CD8-positive, alpha-beta memory T cell (primary cell): ENCODE measurements at regions not wholly inside any gene's neighbourhood (a gene's known extent, or its start where the extent isn't known, plus 50 kb on each side); places are given as distances from the start of the nearest gene placed in this dataset.

Experiments used
- CTCF ChIA-PET: fragments of 350-600 bp; sonication (Branson Sonifier 250); formaldehyde crosslinking; loops from one replicate; lab custom pipeline; 2021; ENCODE audit warnings: antibody characterized with exemption; lab: Charles Lee
- POLR2A ChIA-PET: fragments of 350-600 bp; sonication (Branson Sonifier 250); formaldehyde crosslinking; loops from one replicate; lab custom pipeline; 2021; ENCODE audit warnings: antibody characterized with exemption; lab: Charles Lee
- DNase-seq, 5 donors: peaks; one replicate each; pipeline versions ENCODE4 v3.0.0 to v3.0.0-alpha.2; 2020 to 2022; ENCODE audit warnings: mixed read lengths in 1 of 5
- H3K27ac ChIP-seq: one replicate; pipeline ENCODE4 v1.7.0; 2013; ENCODE audit warnings: low read depth, mild to moderate bottlenecking, low read length, moderate library complexity
- H3K27me3 ChIP-seq: 2 replicates; pipeline ENCODE4 v1.7.0; 2013; ENCODE audit warnings: low read length, mild to moderate bottlenecking; ENCODE audit not compliant: insufficient read depth, poor library complexity, severe bottlenecking
- H3K36me3 ChIP-seq: 2 replicates; pipeline ENCODE4 v1.7.0; 2013; ENCODE audit warnings: mild to moderate bottlenecking, low read length, moderate library complexity; ENCODE audit not compliant: insufficient read depth
- H3K4me1 ChIP-seq: 2 replicates; pipeline ENCODE4 v1.7.0; 2013; ENCODE audit warnings: mild to moderate bottlenecking, low read length, moderate library complexity; ENCODE audit not compliant: insufficient read depth
- H3K4me3 ChIP-seq: 2 replicates; pipeline ENCODE4 v1.7.0; 2013; ENCODE audit warnings: mild to moderate bottlenecking, low read length
- H3K9me3 ChIP-seq: 2 replicates; pipeline ENCODE4 v1.7.0; 2013; ENCODE audit warnings: mild to moderate bottlenecking, low read length
- H3K27ac Mint-ChIP-seq, 8 donors: one replicate each; pipeline ENCODE4 v1.8.0; 2020 to 2021; ENCODE audit warnings: mixed read lengths in 8 of 8, mild to moderate bottlenecking in 6 of 8, inconsistent platforms in 3 of 8, moderate library complexity in 3 of 8
- H3K27me3 Mint-ChIP-seq, 2 donors: one replicate each; pipeline ENCODE4 v1.8.0; 2020 to 2021; ENCODE audit warnings: mixed read lengths in 2 of 2, mild to moderate bottlenecking in 1 of 2, moderate library complexity in 1 of 2
- H3K36me3 Mint-ChIP-seq, 3 donors: one replicate each; pipeline ENCODE4 v1.8.0; 2020 to 2021; ENCODE audit warnings: mixed read lengths in 3 of 3, inconsistent platforms in 1 of 3, mild to moderate bottlenecking in 1 of 3
- H3K4me1 Mint-ChIP-seq, 3 donors: one replicate each; pipeline ENCODE4 v1.8.0; 2020 to 2021; ENCODE audit warnings: mixed read lengths in 3 of 3, inconsistent platforms in 1 of 3, mild to moderate bottlenecking in 1 of 3
- H3K4me3 Mint-ChIP-seq, 7 donors: one replicate each; pipeline ENCODE4 v1.8.0; 2020 to 2021; ENCODE audit warnings: mixed read lengths in 7 of 7, mild to moderate bottlenecking in 6 of 7, moderate library complexity in 4 of 7, inconsistent platforms in 2 of 7
- H3K9me3 Mint-ChIP-seq, 5 donors: one replicate each; pipeline ENCODE4 v1.8.0; 2020 to 2022; ENCODE audit warnings: mixed read lengths in 5 of 5, mild to moderate bottlenecking in 3 of 5, moderate library complexity in 2 of 5, inconsistent platforms in 1 of 5

- H3K4me1 ChIP-seq, result no peaks in the 10 kb centered on the region
- no peak overlapping the region for H3K4me3 ChIP-seq
- H3K36me3 ChIP-seq, result no peaks in the 10 kb centered on the region
- no peak overlapping the region for H3K27ac ChIP-seq
- ChIA-PET POLR2A (no interaction called here), CTCF (no interaction called here)
- peaks cover 7 to 11% of the 10 kb centered on the region in 2 donors for H3K27me3 Mint-ChIP-seq
- H3K9me3 ChIP-seq, result no peaks in the 10 kb centered on the region
- H3K4me1 Mint-ChIP-seq, result no peaks in the 10 kb centered on the region
- H3K27ac Mint-ChIP-seq, result no peak overlapping the region
- H3K9me3 Mint-ChIP-seq, result no peaks in the 10 kb centered on the region
- H3K4me3 Mint-ChIP-seq, result no peak overlapping the region
- H3K27me3 ChIP-seq, result no peaks in the 10 kb centered on the region
- DNase-seq, result no peak
- H3K36me3 Mint-ChIP-seq, result no peaks in the 10 kb centered on the region
Observed at GRCh38 chr2:45311559-45311958, 299.5 kb downstream of the SRBD1 start.

- Histone ChIP-seq H3K27ac (no peak overlapping the region), H3K27me3 (no peaks in the 10 kb centered on the region), H3K36me3 (no peaks in the 10 kb centered on the region), H3K9me3 (no peaks in the 10 kb centered on the region), H3K4me1 (no peaks in the 10 kb centered on the region), H3K4me3 (no peak overlapping the region)
- POLR2A ChIA-PET, result no interaction called here
- Mint-ChIP-seq H3K9me3 (peaks cover 0 to 1% (median 0%) of the 10 kb centered on the region in 5 donors), H3K4me3 (no peak overlapping the region), H3K27me3 (peaks cover 9 to 26% of the 10 kb centered on the region in 2 donors), H3K36me3 (no peaks in the 10 kb centered on the region), H3K27ac (no peak overlapping the region), H3K4me1 (no peaks in the 10 kb centered on the region)
- no peak for DNase-seq
- CTCF ChIA-PET, result no interaction called here
Observed at GRCh38 chr2:45307147-45307546, 297.9 kb upstream of the SIX2 start.

GRCh38 chr2:45305599-45305998 is 296.3 kb upstream of the SIX2 start:
- ChIA-PET POLR2A (no interaction called here), CTCF (no interaction called here)
- H3K27me3 Mint-ChIP-seq, result peaks cover 5 to 23% of the 10 kb centered on the region in 2 donors
- no peaks in the 10 kb centered on the region for H3K4me1 Mint-ChIP-seq
- H3K27ac Mint-ChIP-seq, result no peak overlapping the region
- no peak for DNase-seq
- no peak overlapping the region for H3K4me3 Mint-ChIP-seq
- Histone ChIP-seq H3K4me1 (no peaks in the 10 kb centered on the region), H3K4me3 (no peak overlapping the region), H3K9me3 (no peaks in the 10 kb centered on the region), H3K27ac (no peak overlapping the region), H3K27me3 (no peaks in the 10 kb centered on the region), H3K36me3 (no peaks in the 10 kb centered on the region)
- no peaks in the 10 kb centered on the region for H3K36me3 Mint-ChIP-seq
- H3K9me3 Mint-ChIP-seq, result peaks cover 0 to 1% (median 0%) of the 10 kb centered on the region in 5 donors

- peaks cover 0 to 1% (median 0%) of the 10 kb centered on the region in 5 donors for H3K9me3 Mint-ChIP-seq
- H3K4me3 Mint-ChIP-seq, result no peak overlapping the region
- Histone ChIP-seq H3K36me3 (no peaks in the 10 kb centered on the region), H3K27ac (no peak overlapping the region), H3K4me1 (no peaks in the 10 kb centered on the region), H3K9me3 (no peaks in the 10 kb centered on the region), H3K4me3 (no peak overlapping the region), H3K27me3 (no peaks in the 10 kb centered on the region)
- ChIA-PET POLR2A (no interaction called here), CTCF (no interaction called here)
- H3K36me3 Mint-ChIP-seq, result no peaks in the 10 kb centered on the region
- no peak for DNase-seq
- no peak overlapping the region for H3K27ac Mint-ChIP-seq
- H3K27me3 Mint-ChIP-seq, result peaks cover 6 to 20% of the 10 kb centered on the region in 2 donors
- no peaks in the 10 kb centered on the region for H3K4me1 Mint-ChIP-seq
Observed at GRCh38 chr2:45303417-45304202, 294.4 kb upstream of the SIX2 start.

- Histone ChIP-seq H3K4me3 (no peak overlapping the region), H3K36me3 (no peaks in the 10 kb centered on the region), H3K4me1 (no peaks in the 10 kb centered on the region), H3K27me3 (no peaks in the 10 kb centered on the region), H3K27ac (no peak overlapping the region), H3K9me3 (no peaks in the 10 kb centered on the region)
- H3K9me3 Mint-ChIP-seq, result peaks cover 0 to 1% (median 0%) of the 10 kb centered on the region in 5 donors
- H3K27ac Mint-ChIP-seq, result no peak overlapping the region
- POLR2A ChIA-PET, result no interaction called here
- no peak for DNase-seq
- no peaks in the 10 kb centered on the region for H3K36me3 Mint-ChIP-seq
- H3K27me3 Mint-ChIP-seq, result peaks cover 6 to 20% of the 10 kb centered on the region in 2 donors
- no peaks in the 10 kb centered on the region for H3K4me1 Mint-ChIP-seq
- H3K4me3 Mint-ChIP-seq, result no peak overlapping the region
- CTCF ChIA-PET, result no interaction called here
Observed at GRCh38 chr2:45301307-45302277, 292.3 kb upstream of the SIX2 start.

GRCh38 chr2:45300026-45300750 is 290.9 kb upstream of the SIX2 start:
- Histone ChIP-seq H3K4me3 (no peak overlapping the region), H3K4me1 (no peaks in the 10 kb centered on the region), H3K9me3 (no peaks in the 10 kb centered on the region), H3K27me3 (no peaks in the 10 kb centered on the region), H3K36me3 (no peaks in the 10 kb centered on the region), H3K27ac (no peak overlapping the region)
- Mint-ChIP-seq H3K36me3 (no peaks in the 10 kb centered on the region), H3K9me3 (peaks cover 0 to 1% (median 0%) of the 10 kb centered on the region in 5 donors), H3K4me1 (no peaks in the 10 kb centered on the region), H3K27me3 (peaks cover 8 to 21% of the 10 kb centered on the region in 2 donors), H3K4me3 (peak overlapping the region in 1 of 7 donors; percentile 11), H3K27ac (no peak overlapping the region)
- ChIA-PET POLR2A (no interaction called here), CTCF (no interaction called here)
- no peak for DNase-seq

GRCh38 chr2:45299361-45299760 is 290.1 kb upstream of the SIX2 start:
- Mint-ChIP-seq H3K36me3 (no peaks in the 10 kb centered on the region), H3K9me3 (peaks cover 0 to 1% (median 0%) of the 10 kb centered on the region in 5 donors), H3K27ac (no peak overlapping the region), H3K4me1 (no peaks in the 10 kb centered on the region), H3K27me3 (peaks cover 8 to 25% of the 10 kb centered on the region in 2 donors), H3K4me3 (no peak overlapping the region)
- CTCF ChIA-PET, result no interaction called here
- H3K27me3 ChIP-seq, result no peaks in the 10 kb centered on the region
- H3K36me3 ChIP-seq, result no peaks in the 10 kb centered on the region
- no peak overlapping the region for H3K4me3 ChIP-seq
- POLR2A ChIA-PET, result no interaction called here
- no peaks in the 10 kb centered on the region for H3K9me3 ChIP-seq
- H3K27ac ChIP-seq, result no peak overlapping the region
- DNase-seq, result no peak
- H3K4me1 ChIP-seq, result no peaks in the 10 kb centered on the region
